H1 (cell line): ENCODE measurements at regions not wholly inside any gene's neighbourhood (a gene's known extent, or its start where the extent isn't known, plus 50 kb on each side); places are given as distances from the start of the nearest gene placed in this dataset.

Source experiments
- CTCF ChIA-PET: fragments of 300-600 bp; sonication (Branson Sonifier 250); formaldehyde crosslinking; loops from one replicate; lab custom pipeline; 2021; ENCODE audit not compliant: partially characterized antibody; lab: Charles Lee
- POLR2A ChIA-PET: fragments of 300-600 bp; sonication (Branson Sonifier 250); formaldehyde crosslinking; loops from one replicate; lab custom pipeline; 2021; ENCODE audit warnings: inconsistent platforms; ENCODE audit not compliant: partially characterized antibody; lab: Charles Lee
- DNase-seq, 2 experiments: peaks; one replicate each; pipeline versions ENCODE4 v3.0.0 to v3.0.0-alpha.2; 2010 to 2022; ENCODE audit warnings: low spot score in 2 of 2, low read depth in 1 of 2, mixed read lengths in 1 of 2
- FAIRE-seq: peaks from 2 replicates; lab custom pipeline; 2011; peaks lifted over from hg19 to GRCh38; lab: Jason Lieb, UNC
- H2AFZ ChIP-seq: 2 replicates; pipeline ENCODE4 v1.8.1; 2012; ENCODE audit warnings: low read length, inconsistent platforms
- H2AK5ac ChIP-seq: 2 replicates; pipeline ENCODE4 v1.6.1; 2013; ENCODE audit warnings: low read depth, low read length
- H2BK120ac ChIP-seq: replicated peaks from 2 replicates; pipeline ENCODE3; 2013; ENCODE audit warnings: low read depth, low read length, inconsistent platforms
- H2BK12ac ChIP-seq: 2 replicates; pipeline ENCODE4 v1.6.1; 2013; ENCODE audit warnings: low read depth, low read length
- H2BK15ac ChIP-seq: 2 replicates; pipeline ENCODE4 v1.6.1; 2013; ENCODE audit warnings: low read length
- H2BK20ac ChIP-seq: 2 replicates; pipeline ENCODE4 v1.6.1; 2013; ENCODE audit warnings: low read length
- H2BK5ac ChIP-seq: 2 replicates; pipeline ENCODE4 v1.6.1; 2013; ENCODE audit warnings: low read depth, low read length
- H3K14ac ChIP-seq: 2 replicates; pipeline ENCODE4 v1.6.1; 2013; ENCODE audit warnings: inconsistent platforms; ENCODE audit not compliant: insufficient read length
- H3K18ac ChIP-seq: 2 replicates; pipeline ENCODE4 v1.6.1; 2013; ENCODE audit warnings: low read length; ENCODE audit errors: extremely low read depth
- H3K23ac ChIP-seq: 2 replicates; pipeline ENCODE4 v1.6.1; 2013; ENCODE audit warnings: inconsistent platforms; ENCODE audit not compliant: insufficient read length
- H3K23me2 ChIP-seq: 2 replicates; pipeline ENCODE4 v1.6.1; 2013; ENCODE audit warnings: low read depth, low read length
- H3K27ac ChIP-seq: 2 replicates; pipeline ENCODE4 v1.6.1; 2011; ENCODE audit warnings: low read depth, low read length, inconsistent platforms
- H3K27me3 ChIP-seq, 4 experiments: replicated peaks in 1 of 4; 1 replicate in 1 of 4; 2 replicates in 3 of 4; pipeline versions ENCODE4 v1.6.1 to v1.8.1; 2011 to 2013; ENCODE audit warnings: low read length in 3 of 4, mild to moderate bottlenecking in 3 of 4, inconsistent platforms in 2 of 4, mixed read lengths in 2 of 4, moderate library complexity in 1 of 4; ENCODE audit not compliant: control insufficient read depth in 3 of 4, insufficient read depth in 3 of 4; ENCODE audit errors: extremely low read depth in 1 of 4
- H3K36me3 ChIP-seq, 4 experiments: 2 replicates each; pipeline versions ENCODE4 v1.6.1 to v1.8.1; 2011 to 2013; ENCODE audit warnings: mild to moderate bottlenecking in 4 of 4, low read length in 3 of 4, moderate library complexity in 2 of 4, control low read depth in 1 of 4, inconsistent platforms in 1 of 4; ENCODE audit not compliant: insufficient read depth in 4 of 4, control insufficient read depth in 2 of 4
- H3K4ac ChIP-seq: replicated peaks from 2 replicates; pipeline ENCODE3; 2013; ENCODE audit warnings: low read length, low read depth, mixed read lengths, inconsistent platforms; ENCODE audit not compliant: insufficient read length
- H3K4me1 ChIP-seq, 4 experiments: replicated peaks in 1 of 4; 1 replicate in 1 of 4; 2 replicates in 3 of 4; pipeline versions ENCODE4 v1.6.1 to v1.8.1; 2011 to 2013; ENCODE audit warnings: low read length in 3 of 4, inconsistent platforms in 2 of 4, mixed read lengths in 1 of 4; ENCODE audit not compliant: insufficient read depth in 4 of 4, control insufficient read depth in 3 of 4
- H3K4me2 ChIP-seq, 2 experiments: 2 replicates each; pipeline versions ENCODE4 v1.6.1 to v1.8.1; 2011 to 2013; ENCODE audit warnings: low read depth in 2 of 2, low read length in 2 of 2, control low read depth in 1 of 2, inconsistent platforms in 1 of 2, mild to moderate bottlenecking in 1 of 2; ENCODE audit not compliant: insufficient read depth in 1 of 2
- H3K4me3 ChIP-seq, 4 experiments: fragments of 200-600, 300-600 bp in 1 of 4; sonication (generic), shearing (Covaris generic), sonication (Bioruptor Twin) in 1 of 4; 2 replicates each; pipeline versions ENCODE4 v1.5.1 to v1.8.1; 2011 to 2016; ENCODE audit warnings: low read length in 4 of 4, low read depth in 3 of 4, control low read depth in 2 of 4, inconsistent platforms in 2 of 4, mild to moderate bottlenecking in 2 of 4, mixed read lengths in 1 of 4, moderate library complexity in 1 of 4; ENCODE audit not compliant: insufficient read depth in 2 of 4; ENCODE audit errors: extremely low read depth in 1 of 4
- H3K56ac ChIP-seq: replicated peaks from 2 replicates; pipeline ENCODE3; 2013; ENCODE audit warnings: low read depth, mild to moderate bottlenecking, mixed read lengths, low read length, inconsistent platforms; ENCODE audit not compliant: insufficient read length
- H3K79me1 ChIP-seq: 2 replicates; pipeline ENCODE4 v1.6.1; 2013; ENCODE audit warnings: low read depth, low read length, control low read depth
- H3K79me2 ChIP-seq, 2 experiments: 2 replicates each; pipeline versions ENCODE4 v1.6.1 to v1.8.1; 2012 to 2013; ENCODE audit warnings: low read length in 2 of 2, mild to moderate bottlenecking in 2 of 2, inconsistent platforms in 1 of 2; ENCODE audit not compliant: insufficient read depth in 2 of 2, control insufficient read depth in 1 of 2
- H3K9ac ChIP-seq, 4 experiments: replicated peaks in 1 of 4; 1 replicate in 1 of 4; 2 replicates in 3 of 4; pipeline versions ENCODE4 v1.6.1 to v1.8.1; 2011 to 2013; ENCODE audit warnings: low read depth in 3 of 4, low read length in 3 of 4, control low read depth in 2 of 4, mild to moderate bottlenecking in 2 of 4, moderate library complexity in 2 of 4, inconsistent platforms in 1 of 4; ENCODE audit errors: extremely low read depth in 1 of 4
- H3K9me3 ChIP-seq, 2 experiments: 2 replicates each; pipeline versions ENCODE4 v1.6.1 to v1.8.1; 2012 to 2013; ENCODE audit warnings: mild to moderate bottlenecking in 2 of 2, moderate library complexity in 2 of 2, control low read depth in 1 of 2, inconsistent platforms in 1 of 2, low read depth in 1 of 2, low read length in 1 of 2, mixed read lengths in 1 of 2; ENCODE audit not compliant: insufficient read depth in 2 of 2
- H4K20me1 ChIP-seq, 2 experiments: replicated peaks in 1 of 2; 2 replicates each; pipeline versions ENCODE3 to v1.8.1; 2011 to 2013; ENCODE audit warnings: inconsistent platforms in 2 of 2, low read length in 2 of 2, mild to moderate bottlenecking in 1 of 2; ENCODE audit not compliant: insufficient read depth in 2 of 2, control insufficient read depth in 1 of 2
- H4K5ac ChIP-seq: 2 replicates; pipeline ENCODE4 v1.6.1; 2013; ENCODE audit warnings: low read length, low read depth, mixed read lengths, inconsistent platforms; ENCODE audit not compliant: insufficient read length
- H4K8ac ChIP-seq: 2 replicates; pipeline ENCODE4 v1.8.0; 2013; ENCODE audit warnings: mild to moderate bottlenecking, moderate library complexity, low read length, inconsistent platforms; ENCODE audit not compliant: insufficient read depth; ENCODE audit errors: extremely low read depth
- H4K91ac ChIP-seq: replicated peaks from 2 replicates; pipeline ENCODE3; 2013; ENCODE audit warnings: low read length, mixed read lengths, inconsistent platforms; ENCODE audit not compliant: insufficient read length
- CREB1 ChIP-seq: IDR thresholded peaks from 2 replicates; pipeline ENCODE4 v1.6.1; 2012; ENCODE audit warnings: inconsistent platforms
- CTBP2 ChIP-seq: IDR thresholded peaks from 2 replicates; pipeline ENCODE4 v1.7.0; 2011; ENCODE audit warnings: borderline replicate concordance, mild to moderate bottlenecking, moderate library complexity, mixed read lengths, low read length; ENCODE audit not compliant: insufficient read depth, insufficient read length
- FOSL1 ChIP-seq: IDR thresholded peaks from 2 replicates; pipeline ENCODE4 v1.6.1; 2011; ENCODE audit warnings: mild to moderate bottlenecking, low read depth, low read length, moderate library complexity; ENCODE audit not compliant: insufficient read depth
- HDAC6 ChIP-seq: IDR thresholded peaks from one replicate; pipeline ENCODE4 v1.7.1; 2012; ENCODE audit warnings: low read depth, mild to moderate bottlenecking, inconsistent platforms, low read length, moderate library complexity
- JUND ChIP-seq: IDR thresholded peaks from 2 replicates; pipeline ENCODE4 v1.6.1; 2011; ENCODE audit warnings: mild to moderate bottlenecking, improper control_type of control experiment, low read length
- KDM4A ChIP-seq: IDR thresholded peaks from one replicate; pipeline ENCODE4 v1.7.1; 2012; ENCODE audit warnings: low read depth, mild to moderate bottlenecking, moderate library complexity, low read length, inconsistent platforms; ENCODE audit not compliant: severe bottlenecking
- KDM5A ChIP-seq: fragments of 200-600 bp; IDR thresholded peaks from 2 replicates; pipeline ENCODE4 v1.7.1; 2012; ENCODE audit warnings: mild to moderate bottlenecking, low read length, inconsistent platforms, mixed read lengths
- MAFK ChIP-seq: IDR thresholded peaks from 2 replicates; pipeline ENCODE4 v1.6.1; 2012; ENCODE audit warnings: low read depth, mild to moderate bottlenecking, improper control_type of control experiment, low read length
- NRF1 ChIP-seq: IDR thresholded peaks from 2 replicates; pipeline ENCODE4 v1.6.1; 2011; ENCODE audit warnings: mild to moderate bottlenecking, low read depth, low read length, improper control_type of control experiment
- PHF8 ChIP-seq: fragments of 200-600 bp; sonication (generic); conservative IDR thresholded peaks from 2 replicates; pipeline ENCODE4 v1.7.1; 2012; ENCODE audit warnings: low read depth, mild to moderate bottlenecking, inconsistent platforms, low read length, moderate library complexity
- TAF1 ChIP-seq: IDR thresholded peaks from 2 replicates; pipeline ENCODE4 v1.6.1; 2011; ENCODE audit warnings: mild to moderate bottlenecking, low read depth, low read length
- USF2 ChIP-seq: IDR thresholded peaks from 2 replicates; pipeline ENCODE4 v1.6.1; 2011; ENCODE audit warnings: low read length, improper control_type of control experiment
- WGBS, 2 experiments: shearing (Covaris generic) in 1 of 2; methylation state at CpG; one replicate each; pipeline versions ENCODE4 v1.1.6 to v1.1.7; 2013 to 2015; ENCODE audit warnings: low lambda C conversion rate in 2 of 2, mixed read lengths in 2 of 2, inconsistent platforms in 1 of 2, low coverage in 1 of 2, missing lambda C conversion rate in 1 of 2; ENCODE audit not compliant: insufficient replicate concordance in 2 of 2, insufficient coverage in 1 of 2, insufficient read length in 1 of 2; ENCODE audit errors: extremely low coverage in 1 of 2, missing lambda C conversion rate in 1 of 2; 5-methylcytosine and 5-hydroxymethylcytosine counted together

- no peak overlapping the region for H2BK15ac ChIP-seq
- H4K5ac ChIP-seq, result no peak overlapping the region
- no peak overlapping the region for H2AFZ ChIP-seq
- WGBS, 2 experiments, result 87% methylated on average over 6 of the region's 6 CpGs; no CpG with 5 or more reads in 1 of the 2 experiments
- H2BK20ac ChIP-seq, result no peak overlapping the region
- ChIA-PET CTCF (no interaction called here), POLR2A (no interaction called here)
- H4K8ac ChIP-seq, result no peak overlapping the region
- no peaks in the 10 kb centered on the region for H4K20me1 ChIP-seq
- H2BK120ac ChIP-seq, result no peak overlapping the region
- H3K4me1 ChIP-seq, result no peaks in the 10 kb centered on the region
- no peaks in the 10 kb centered on the region for H3K79me1 ChIP-seq
- no peak for FAIRE-seq
- no peak overlapping the region for H2BK5ac ChIP-seq
- H3K23ac ChIP-seq, result no peak overlapping the region
- H2AK5ac ChIP-seq, result no peak overlapping the region
- H3K79me2 ChIP-seq, result no peaks in the 10 kb centered on the region
- H3K36me3 ChIP-seq, result no peaks in the 10 kb centered on the region
- H3K9ac ChIP-seq, result no peak overlapping the region
- no peaks in the 10 kb centered on the region for H3K27me3 ChIP-seq
- H3K23me2 ChIP-seq, result no peaks in the 10 kb centered on the region
- no peak overlapping the region for H3K18ac ChIP-seq
- no peak for DNase-seq
- no peaks in the 10 kb centered on the region; a peak in 1 of 4 replicates for H3K9me3 ChIP-seq
- H3K4me2 ChIP-seq, result no peak overlapping the region
- no peak overlapping the region for H4K91ac ChIP-seq
- H3K4me3 ChIP-seq, result no peak overlapping the region
- no peak overlapping the region for H3K4ac ChIP-seq
- H2BK12ac ChIP-seq, result no peak overlapping the region
- no peak overlapping the region for H3K27ac ChIP-seq
- no peak overlapping the region for H3K56ac ChIP-seq
- H3K14ac ChIP-seq, result no peak overlapping the region
- TF ChIP-seq USF2 (no peak), MAFK (no peak), HDAC6 (no peak), PHF8 (no peak), KDM5A (no peak), NRF1 (no peak), JUND (no peak), FOSL1 (no peak), KDM4A (no peak), TAF1 (no peak), CREB1 (no peak), CTBP2 (no peak)
These were observed 110.4 kb upstream of the SCAF11 start for GRCh38 chr12:46100551-46101484.
